NCI-H1048 (cell line): ENCODE measurements at regions not wholly inside any gene's neighbourhood (a gene's known extent, or its start where the extent isn't known, plus 50 kb on each side); places are given as distances from the start of the nearest gene placed in this dataset.
"Not testable (repeated sequence)": the region's sequence is repeated elsewhere in the genome, so short reads cannot be mapped to it uniquely, and the experiment has no call there.

Experiments used
- DNase-seq: peaks from one replicate; lab custom pipeline; 2025; lab: John Stamatoyannopoulos, UW

DNA sequence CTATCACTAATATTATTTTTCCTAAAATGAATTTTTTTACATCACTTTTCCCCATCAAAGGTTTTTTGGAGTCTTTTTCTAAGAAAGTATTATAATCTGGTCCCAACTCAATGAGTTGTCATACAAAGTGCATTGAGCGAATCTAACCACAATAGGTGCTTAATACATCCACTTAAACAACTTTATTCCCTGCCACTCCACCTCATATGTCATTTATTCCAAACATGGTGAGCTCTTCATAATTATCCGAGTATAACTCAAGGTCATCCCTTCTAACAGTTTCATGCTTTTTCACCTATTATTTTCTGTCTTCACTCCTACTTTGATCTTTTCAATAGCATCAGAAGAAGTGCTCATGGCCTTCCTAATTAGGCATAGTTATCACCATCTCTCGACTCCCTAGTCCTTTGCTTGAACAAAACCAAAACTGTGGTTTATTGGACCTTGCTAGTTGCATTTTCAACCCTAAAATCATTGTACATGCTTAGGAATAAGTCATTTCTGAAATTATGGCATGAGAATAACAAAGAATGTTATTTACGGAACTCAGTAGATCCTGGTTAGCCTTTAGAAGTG, 754.7 kb upstream of the CTNND2 start:
- no peak for DNase-seq

DNA sequence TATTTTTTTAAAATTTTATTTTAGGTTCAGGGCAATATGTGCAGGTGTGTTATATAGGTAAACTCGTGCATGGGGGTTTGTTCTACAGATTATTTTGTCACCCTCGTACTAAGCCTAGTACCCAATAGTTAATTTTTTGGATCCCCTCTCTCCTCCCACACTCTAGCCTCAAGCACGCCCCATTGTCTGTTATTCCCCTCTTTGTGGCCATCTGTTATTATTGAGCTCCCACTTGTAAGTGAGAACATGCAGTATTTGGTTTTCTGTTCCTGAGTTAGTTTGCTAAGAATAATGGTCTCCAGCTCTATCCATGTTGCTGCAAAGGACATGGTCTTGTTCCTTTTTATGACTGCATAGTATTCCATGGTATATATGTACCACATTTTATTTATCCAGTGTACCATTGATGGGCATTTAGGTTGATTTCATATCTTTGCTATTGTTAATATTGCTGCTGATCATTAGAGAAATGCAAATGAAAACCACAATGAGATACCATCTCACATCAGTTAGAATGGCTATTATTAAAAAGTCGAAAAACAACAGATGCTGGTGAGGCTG, 753.7 kb upstream of the CTNND2 start:
- DNase-seq = not testable (repeated sequence)

DNA sequence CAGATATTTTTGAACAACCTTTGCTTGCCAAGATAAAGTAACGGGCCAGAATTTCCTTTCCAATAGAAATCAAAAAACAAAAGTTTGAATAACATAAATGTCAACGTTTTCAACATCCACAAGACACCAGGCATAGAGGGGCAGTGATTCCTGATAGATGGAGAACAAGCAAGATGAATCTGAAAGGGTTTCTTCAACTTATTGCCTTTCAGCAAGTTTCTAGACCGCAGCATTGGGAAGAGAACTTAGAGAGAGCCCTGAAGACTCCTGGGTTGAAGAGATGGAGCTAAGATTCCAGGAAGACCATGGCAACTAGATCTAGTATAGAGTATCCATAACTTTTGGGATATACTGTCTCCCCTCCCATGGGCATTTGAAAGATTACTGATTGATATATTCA, 751.4 kb upstream of the CTNND2 start:
- DNase-seq = no peak

DNA sequence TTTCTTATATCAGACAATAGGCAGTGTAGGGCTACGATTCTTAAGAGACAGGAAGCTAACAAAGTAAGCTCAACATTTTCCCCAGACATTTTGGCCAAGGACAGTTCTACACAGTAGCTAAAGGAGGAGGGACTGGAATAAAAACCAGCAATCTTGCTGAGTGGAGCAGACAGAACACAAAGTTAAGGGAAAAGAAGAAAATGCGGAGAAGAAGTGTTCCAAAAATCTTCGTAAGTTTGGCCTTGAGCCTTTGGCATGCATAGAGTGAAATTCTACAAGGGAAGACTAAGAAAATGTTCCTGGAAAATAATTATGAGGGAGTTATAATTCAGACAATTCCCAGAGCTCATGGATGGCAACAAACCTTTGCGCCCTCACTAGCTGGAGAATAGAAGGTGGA, 748.0 kb upstream of the CTNND2 start:
- no peak for DNase-seq

DNA sequence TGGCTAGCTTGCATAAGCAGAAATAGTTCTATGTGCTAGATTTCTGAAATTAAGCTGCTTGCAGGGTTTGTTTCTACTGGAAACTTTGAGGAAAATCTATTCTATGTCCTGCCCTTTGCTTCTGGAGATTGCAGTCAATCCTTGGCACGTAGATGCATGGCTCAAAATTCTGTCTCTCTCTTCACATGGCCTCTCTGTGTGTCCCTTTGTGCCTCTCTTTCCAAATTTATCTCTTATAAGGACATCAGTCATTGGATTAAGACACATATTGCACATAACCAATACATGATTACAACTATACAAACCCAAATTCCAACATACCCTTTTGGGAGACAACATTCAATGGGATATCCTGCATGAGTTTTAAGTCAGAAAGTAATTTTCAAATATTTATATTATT, 744.3 kb upstream of the CTNND2 start:
- no peak for DNase-seq

DNA sequence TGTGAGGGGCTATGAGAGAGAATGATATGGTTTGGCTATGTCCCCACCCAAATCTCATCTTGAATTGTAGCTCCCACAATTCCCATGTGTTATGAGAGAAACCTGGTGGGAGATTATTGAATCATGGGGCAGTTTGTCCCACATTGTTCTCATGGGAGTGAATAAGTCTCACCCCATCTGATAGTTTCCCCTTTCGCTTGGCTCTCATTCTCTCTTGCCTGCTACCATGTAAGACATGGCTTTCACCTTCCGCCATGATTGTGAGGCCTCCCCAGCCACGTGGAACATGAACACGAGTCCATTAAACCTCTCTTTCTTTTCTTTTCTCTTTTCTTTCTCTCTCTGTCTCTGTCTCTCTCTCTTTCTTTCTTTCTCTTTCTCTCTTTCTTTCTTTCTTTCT, 743.4 kb upstream of the CTNND2 start:
- DNase-seq = no peak

DNA sequence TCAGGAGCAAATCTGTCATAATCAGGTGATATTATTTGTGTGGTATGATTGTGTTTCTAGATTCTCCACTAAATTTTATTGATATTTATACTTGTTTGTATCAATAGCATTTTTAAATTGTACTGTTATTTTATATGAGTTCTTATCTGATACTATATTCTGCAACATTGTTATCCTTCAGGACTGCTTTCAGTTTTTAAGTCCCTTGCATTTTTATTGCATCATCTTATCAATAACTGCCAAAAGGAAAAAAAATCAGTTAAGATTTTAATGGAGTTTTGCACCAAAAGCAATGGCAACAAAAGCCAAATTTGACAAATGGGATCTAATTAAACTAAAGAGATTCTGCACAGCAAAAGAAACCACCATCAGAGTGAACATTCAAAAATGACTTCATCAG, 741.3 kb upstream of the CTNND2 start:
- DNase-seq = no peak

DNA sequence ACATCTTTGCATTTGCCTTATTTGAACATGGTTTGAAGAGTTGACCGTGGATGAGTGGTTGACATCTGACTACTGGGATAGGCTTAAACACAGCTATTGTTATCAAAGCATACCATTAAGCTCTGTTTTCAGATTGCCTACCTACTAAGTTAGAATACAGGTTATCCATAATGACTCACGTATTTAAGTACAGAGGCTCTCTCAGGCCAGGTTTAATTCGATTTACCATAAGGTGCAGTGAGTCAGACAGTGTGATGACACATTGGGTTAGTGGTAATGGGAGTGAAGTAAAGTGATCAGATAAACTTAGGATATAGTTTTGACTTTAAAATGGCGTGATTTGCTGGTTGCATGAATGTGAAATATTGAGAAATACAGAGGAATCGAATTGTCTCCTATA, 732.0 kb upstream of the CTNND2 start:
- DNase-seq = no peak

DNA sequence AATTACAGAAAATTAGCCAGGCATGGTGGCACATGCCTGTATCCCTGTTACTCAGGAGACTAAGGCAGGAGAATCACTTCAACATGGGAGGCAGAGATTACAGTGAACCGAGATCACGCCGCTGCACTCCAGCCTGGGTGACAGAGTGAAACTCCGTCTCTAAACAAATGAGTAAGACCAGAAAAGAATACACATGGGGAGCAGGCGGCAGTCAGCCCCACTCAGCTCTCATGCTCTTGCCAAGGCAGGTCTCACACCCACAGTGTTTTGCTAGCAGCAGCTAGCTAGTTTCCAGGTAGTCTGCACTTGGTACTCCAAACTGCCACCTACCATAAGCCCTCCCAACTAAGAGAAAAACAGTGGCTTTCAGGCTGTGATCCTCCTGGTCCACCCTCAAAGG, 722.3 kb upstream of the CTNND2 start:
- DNase-seq = no peak

DNA sequence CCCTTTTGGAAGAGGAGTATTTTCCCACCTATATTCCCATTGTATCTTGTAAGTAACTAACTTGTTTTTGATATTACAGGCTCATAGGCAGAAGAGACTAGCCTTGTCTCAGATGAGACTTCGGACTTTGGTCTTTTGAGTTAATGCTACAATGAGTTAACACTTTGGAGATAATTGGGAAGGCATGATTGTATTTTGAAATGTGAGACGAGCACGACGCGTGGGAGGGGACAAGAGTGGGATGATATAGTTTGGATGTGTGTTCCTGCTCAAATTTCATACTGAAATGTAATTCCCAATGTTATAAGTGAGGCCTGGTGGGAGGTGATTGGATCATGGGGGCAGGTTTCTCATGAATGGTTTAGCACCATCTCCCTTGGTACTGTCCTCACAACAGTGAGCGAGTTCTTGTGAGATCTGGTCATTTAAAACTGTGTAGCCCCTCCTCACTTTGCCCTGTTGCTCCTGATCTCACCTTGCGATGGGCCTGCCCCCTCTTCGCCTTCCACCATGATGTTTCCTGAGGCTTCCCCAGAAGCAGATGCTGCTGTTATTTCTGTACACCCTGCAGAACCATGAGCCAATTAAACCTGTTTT, 721.5 kb upstream of the CTNND2 start:
- DNase-seq = no peak

DNA sequence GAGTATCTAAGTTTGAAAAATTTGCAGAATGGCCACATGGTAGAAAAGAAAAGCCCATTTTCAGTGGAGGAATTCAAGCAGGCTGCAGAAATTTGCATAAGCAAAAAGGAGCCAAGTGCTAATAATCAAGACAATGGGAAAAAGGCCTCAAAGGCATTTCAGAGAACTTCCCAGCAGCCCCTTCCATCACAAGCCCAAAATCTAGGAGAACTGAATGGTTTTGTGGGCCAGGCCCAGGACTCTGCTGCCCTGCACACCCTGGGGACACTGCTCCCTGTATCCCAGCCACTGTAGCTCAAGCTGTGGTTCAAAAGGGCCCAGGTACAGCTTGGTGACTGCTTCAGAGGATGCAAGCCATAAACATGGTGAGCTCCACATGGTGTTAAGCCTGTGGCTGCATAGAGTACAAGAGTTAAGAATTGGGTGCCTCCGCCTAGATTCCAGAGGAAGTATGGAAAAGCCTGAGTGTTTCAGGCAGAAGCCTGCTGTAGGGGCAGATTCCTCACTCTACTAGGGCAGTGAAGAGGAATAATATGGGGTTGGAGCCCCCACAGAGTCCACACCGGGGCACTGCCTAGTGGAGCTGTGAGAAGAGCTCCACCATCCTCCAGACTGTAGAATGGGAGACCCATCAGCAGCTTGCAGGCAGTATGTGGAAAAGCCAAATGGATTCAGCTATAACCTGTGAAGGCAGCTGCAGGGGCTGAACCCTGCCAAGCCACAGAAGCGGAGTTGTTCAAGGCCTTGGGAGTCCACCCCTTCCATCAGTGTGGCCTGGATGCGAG, 720.7 kb upstream of the CTNND2 start:
- no peak for DNase-seq

DNA sequence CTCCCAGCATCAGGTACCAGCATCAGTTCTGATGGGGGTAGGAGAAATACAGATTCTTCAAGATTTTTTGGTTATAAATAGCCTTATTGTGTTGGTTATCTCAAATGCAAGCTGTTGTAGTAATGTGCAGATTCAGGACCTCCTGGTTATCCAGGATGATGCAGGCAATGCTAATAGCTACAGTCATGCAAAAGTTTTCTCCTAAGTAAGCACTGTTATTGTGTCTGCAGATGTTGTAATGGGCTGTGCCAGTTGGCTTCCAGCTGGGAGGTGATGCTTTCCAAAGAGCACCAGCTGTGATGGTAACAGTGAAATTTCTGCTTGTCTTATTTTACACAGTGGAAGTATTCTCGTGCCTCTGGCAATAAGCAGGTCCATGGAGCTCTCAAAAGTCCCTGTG, 719.2 kb upstream of the CTNND2 start:
- no peak for DNase-seq

DNA sequence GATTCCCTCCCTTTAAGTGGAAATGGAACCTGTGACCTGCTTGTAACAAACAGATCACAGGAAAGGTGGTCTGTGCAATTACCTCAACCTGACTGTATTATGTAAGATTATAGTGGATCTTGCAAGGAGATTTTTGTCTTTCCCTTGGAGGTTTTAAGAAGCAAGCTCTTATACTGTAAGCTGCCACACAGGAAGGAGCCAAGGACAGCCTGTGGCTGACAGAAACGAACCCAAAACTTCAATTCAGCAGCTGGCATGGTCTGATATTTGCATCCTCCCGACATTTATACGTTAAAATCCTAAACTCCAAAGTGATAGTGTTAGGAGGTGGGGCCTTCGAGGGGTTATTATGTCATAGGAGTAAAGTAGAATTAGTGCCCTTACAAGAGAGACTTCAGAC, 711.8 kb upstream of the CTNND2 start:
- DNase-seq = no peak

DNA sequence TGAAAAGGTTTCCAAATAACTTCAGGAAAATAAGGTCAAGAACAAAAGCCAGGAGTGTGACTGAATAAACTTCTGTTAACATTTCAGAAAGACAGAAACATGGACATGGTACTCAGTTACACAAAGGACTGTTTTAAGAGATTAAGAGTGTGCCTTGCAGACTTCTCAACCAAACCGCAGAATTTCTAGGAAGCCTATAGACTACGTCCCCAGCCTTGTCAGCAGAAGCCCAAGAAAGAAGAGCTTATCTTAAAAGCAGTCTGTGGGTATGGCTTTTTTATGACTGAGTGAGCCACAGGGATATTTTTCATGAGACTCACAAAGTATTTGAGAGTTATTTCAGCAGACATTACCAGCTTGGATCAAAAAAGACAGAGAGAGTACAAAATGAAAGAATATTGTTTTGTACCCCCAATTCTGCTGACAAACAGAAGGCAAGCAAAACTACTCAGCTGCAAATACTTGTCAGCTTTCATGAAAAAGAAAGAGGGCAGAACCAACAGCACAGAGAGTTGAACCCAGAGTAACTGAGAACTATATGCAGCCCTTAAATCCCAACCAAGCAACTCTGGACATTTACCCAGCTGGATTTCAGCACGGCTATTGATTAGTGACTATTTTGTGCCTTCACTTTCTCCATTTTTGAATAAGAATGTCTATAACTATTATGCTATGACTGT, 711.0 kb upstream of the CTNND2 start:
- DNase-seq = no peak

DNA sequence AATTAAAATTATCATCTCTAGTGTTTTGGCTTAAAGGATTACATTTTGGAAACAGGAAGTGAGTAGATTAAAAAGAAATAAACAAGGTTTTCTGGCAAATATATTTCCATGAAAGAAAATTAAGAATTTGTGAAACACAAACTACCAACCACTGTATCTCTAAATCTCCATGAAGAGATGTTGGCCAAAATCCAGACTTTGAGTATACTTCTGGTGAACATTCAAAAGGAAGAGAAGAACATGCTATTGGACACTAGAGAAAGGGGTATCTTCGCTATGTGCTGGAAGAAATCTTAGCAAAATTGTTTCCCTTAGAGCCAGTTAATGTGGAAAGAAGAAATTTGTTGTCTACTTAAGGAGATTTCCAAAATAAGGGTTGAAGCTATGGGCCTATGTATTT, 710.4 kb upstream of the CTNND2 start:
- DNase-seq = no peak

DNA sequence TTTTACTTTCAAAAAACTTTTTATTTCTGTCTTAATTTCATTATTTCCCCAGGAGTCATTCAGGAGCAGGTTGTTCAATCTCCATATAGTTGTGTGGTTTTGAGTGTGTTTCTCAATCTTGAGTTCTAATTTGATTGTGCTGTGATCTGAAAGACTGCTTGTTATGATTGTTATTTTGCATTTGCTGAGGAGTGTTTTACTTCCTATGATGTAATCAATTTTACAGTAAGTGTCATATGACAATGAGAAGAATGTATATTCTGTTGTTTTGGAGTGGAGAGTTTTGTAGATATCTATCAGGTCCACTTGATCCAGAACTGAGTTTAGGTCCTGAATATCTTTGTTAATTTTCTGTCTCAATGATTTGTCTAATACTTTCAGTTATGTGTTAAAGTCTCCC, 706.9 kb upstream of the CTNND2 start:
- no peak for DNase-seq

DNA sequence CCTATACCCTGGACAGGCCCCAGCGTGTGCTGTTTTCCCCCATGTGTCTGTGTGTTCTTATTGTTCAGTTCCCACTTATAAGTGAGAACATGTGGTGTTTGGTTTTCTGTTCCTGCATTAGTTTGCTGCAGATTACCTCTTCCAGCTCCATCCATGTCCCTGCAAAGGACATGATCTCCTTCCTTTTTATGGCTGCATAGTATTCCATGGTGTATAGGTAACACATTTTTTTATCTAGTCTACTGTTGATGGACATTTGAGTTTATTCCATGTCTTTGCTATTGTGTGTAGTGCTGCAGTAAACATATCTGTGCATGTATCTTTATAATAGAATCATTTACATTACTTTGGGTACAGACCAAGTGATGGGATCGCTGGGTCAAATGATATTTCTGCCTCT, 703.6 kb upstream of the CTNND2 start:
- not testable (repeated sequence) for DNase-seq

DNA sequence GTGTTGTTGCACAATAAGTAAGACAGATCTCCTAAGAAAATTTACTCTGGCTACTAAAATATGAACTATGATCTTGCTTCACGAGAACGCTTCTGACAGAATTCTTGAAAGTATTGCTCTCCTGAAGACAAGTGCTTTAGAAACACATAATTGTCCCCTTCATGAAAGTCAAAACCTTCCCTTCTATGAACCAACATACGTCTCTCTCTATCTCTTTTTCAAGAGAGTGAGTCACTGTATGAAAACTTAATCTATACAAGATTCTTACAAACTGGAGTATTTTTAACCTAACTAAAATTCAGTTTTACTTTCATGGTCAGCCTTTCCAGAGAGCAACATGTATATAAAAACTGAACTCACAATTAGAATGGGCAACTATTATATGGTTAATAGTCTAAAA, 688.0 kb upstream of the CTNND2 start:
- DNase-seq = no peak

DNA sequence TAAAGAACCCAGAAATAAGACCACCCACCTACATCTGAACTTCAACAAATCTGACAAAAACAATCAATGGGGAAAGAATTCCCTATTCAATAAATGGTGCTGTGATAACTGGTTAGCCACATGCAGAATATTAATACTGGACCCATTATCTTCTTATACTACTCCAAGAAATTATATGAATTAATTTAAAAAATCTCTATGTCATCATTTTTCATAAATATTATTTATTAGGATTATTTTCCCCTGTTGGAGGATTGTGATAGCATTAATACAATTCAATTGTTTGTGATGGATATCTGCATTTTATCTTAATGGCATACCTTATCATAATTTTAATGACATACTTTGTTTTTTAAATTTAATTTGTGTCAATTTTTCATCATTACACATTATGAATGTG, 682.2 kb upstream of the CTNND2 start:
- no peak for DNase-seq

DNA sequence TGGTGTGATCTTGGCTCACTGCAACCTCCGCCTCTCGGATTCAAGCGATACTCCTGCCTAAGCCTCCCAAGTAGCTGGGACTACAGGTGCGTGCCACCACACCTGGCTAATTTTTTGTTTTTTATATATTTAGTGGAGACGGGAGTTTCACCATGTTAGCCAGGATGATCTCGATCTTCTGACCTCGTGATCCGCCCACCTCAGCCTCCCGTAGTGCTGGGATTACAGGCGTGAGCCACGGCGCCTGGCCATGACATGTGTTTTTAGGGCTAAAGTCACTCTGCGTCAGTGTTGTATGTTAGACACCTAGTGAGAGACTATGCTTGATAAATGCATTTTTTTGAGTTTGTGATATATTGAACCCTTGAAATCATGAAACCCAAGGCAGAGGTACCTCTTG, 674.6 kb upstream of the CTNND2 start:
- DNase-seq = not testable (repeated sequence)

DNA sequence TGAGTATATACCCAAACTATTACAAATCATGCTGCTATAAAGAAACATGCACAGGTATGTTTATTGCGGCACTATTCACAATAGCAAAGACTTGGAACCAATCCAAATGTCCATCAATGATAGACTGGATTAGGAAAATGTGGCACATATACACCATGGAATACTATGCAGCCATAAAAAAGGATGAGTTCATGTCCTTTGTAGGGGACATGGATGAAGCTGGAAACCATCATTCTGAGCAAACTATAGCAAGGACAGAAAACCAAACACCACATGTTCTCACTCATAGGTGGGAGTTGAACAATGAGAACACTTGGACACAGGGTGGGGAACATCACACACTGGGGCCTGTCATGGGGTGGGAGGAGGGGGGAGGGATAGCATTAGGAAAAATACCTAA, 672.7 kb upstream of the CTNND2 start:
- DNase-seq = not testable (repeated sequence)

DNA sequence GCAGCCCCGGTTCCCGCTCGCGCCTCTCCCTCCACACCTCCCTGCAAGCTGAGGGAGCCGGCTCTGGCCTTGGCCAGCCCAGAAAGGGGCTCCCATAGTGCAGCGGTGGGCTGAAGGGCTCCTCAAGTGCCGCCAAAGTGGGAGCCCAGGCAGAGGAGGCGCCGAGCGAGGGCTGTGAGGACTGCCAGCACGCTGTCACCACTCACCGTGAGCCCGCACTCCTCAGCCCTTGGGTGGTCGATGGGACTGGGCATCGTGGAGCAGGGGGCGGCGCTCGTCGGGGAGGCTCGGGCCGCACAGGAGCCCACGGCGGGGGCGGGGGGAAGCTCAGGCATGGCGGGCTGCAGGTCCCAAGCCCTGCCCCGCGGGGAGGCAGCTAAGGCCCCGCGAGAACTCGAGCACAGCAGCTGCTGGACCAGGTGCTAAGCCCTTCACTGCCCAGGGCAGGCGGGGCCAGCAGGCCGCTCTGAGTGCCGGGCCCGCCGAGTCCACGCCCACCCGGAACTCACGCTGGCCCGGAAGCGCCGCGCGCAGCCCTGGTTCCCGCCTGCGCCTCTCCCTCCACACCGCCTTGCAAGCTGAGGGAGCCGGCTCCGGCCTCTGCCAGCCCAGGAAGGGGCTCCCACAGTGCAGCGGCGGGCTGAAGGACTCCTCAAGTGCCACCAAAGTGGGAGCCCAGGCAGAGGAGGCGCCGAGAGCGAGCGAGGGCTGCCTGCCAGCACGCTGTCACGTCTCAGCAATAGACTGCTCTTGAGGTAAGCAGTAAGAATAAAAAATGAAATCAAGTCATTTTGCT, 670.2 kb upstream of the CTNND2 start:
- not testable (repeated sequence) for DNase-seq
